ENCODE measurements at regions not wholly inside any gene's neighbourhood (a gene's known extent, or its start where the extent isn't known, plus 50 kb on each side); places are given as distances from the start of the nearest gene placed in this dataset.

GRCh38 chr6:134477991-134478635 lies 160.2 kb upstream of the SGK1 start:
- Mint-ChIP-seq H3K4me1 (ENCODE audit: low read depth) (peaks cover 17% of the 10 kb centered on the region), H3K4me3 (no peak overlapping the region), H3K9me3 (no peaks in the 10 kb centered on the region), H3K27ac (no peak overlapping the region), H3K36me3 (ENCODE audit: low read depth) (no peaks in the 10 kb centered on the region), H3K27me3 (ENCODE audit: insufficient read depth) (no peaks in the 10 kb centered on the region)
- TF ChIP-seq, protein P1, sequence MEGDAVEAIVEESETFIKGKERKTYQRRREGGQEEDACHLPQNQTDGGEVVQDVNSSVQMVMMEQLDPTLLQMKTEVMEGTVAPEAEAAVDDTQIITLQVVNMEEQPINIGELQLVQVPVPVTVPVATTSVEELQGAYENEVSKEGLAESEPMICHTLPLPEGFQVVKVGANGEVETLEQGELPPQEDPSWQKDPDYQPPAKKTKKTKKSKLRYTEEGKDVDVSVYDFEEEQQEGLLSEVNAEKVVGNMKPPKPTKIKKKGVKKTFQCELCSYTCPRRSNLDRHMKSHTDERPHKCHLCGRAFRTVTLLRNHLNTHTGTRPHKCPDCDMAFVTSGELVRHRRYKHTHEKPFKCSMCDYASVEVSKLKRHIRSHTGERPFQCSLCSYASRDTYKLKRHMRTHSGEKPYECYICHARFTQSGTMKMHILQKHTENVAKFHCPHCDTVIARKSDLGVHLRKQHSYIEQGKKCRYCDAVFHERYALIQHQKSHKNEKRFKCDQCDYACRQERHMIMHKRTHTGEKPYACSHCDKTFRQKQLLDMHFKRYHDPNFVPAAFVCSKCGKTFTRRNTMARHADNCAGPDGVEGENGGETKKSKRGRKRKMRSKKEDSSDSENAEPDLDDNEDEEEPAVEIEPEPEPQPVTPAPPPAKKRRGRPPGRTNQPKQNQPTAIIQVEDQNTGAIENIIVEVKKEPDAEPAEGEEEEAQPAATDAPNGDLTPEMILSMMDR (IDR thresholded peaks at IDR 0.05): no peak
- DNase-seq: no peak

DNA sequence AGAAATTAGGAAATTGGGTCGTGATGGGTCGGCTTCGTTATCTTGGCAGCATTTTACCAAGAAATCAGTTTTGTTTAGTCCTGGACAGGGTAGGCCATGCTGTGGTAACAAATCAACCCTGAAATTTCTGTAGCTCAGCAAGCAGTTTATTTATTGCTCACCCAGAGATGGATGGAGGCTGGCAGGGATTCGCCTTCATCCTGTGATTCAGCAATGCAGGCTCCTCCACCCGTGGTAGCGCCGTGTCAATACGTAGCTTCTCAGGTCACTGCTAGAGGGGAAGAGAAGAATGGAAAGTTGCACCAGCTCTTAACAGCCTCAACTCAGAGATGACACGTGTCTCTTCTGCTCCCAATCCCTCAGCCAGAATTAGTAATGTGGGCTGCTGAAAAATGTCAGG lies 157.0 kb upstream of the SGK1 start:
- no peaks in the 10 kb centered on the region for H3K36me3 Mint-ChIP-seq (ENCODE audit: low read depth)
- H3K4me1 Mint-ChIP-seq (ENCODE audit: low read depth): peaks cover 22% of the 10 kb centered on the region
- no peak for DNase-seq
- no peaks in the 10 kb centered on the region for H3K9me3 Mint-ChIP-seq
- no peaks in the 10 kb centered on the region for H3K27me3 Mint-ChIP-seq (ENCODE audit: insufficient read depth)
- no peak overlapping the region for H3K4me3 Mint-ChIP-seq
- TF ChIP-seq, protein P1 (IDR thresholded peaks at IDR 0.05): no peak
- no peak overlapping the region for H3K27ac Mint-ChIP-seq

- peaks cover 27% of the 10 kb centered on the region for H3K4me1 Mint-ChIP-seq (ENCODE audit: low read depth)
- no peak for DNase-seq
- H3K27ac Mint-ChIP-seq: no peak overlapping the region
- H3K27me3 Mint-ChIP-seq (ENCODE audit: insufficient read depth): no peaks in the 10 kb centered on the region
- H3K36me3 Mint-ChIP-seq (ENCODE audit: low read depth): no peaks in the 10 kb centered on the region
- H3K9me3 Mint-ChIP-seq: no peaks in the 10 kb centered on the region
- no peak overlapping the region for H3K4me3 Mint-ChIP-seq
- TF ChIP-seq, protein P1 (IDR thresholded peaks at IDR 0.05): no peak
Measured at GRCh38 chr6:134472661-134473060, 154.7 kb upstream of the SGK1 start.

DNA sequence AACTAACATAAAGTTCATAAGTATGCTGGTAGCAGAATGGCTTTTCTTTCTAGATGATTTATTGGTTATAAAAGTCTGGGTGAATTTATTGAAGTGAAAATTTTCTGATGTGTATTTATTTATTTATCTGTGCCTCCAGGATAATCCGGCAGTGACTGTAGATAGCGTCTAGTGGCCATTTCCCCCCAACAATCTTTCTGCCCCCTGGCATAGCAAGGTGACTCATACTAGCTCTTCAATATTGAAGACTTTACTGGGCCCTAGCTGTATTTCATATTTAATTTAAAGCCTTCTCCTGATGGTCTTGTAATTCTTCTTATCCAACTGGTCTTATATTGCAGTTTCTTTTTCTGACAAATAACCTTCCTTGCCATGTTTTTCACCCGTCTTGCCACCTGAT lies 154.1 kb upstream of the SGK1 start:
- no peak for DNase-seq
- no peaks in the 10 kb centered on the region for H3K27me3 Mint-ChIP-seq (ENCODE audit: insufficient read depth)
- TF ChIP-seq, protein P1 (IDR thresholded peaks at IDR 0.05): no peak
- no peaks in the 10 kb centered on the region for H3K36me3 Mint-ChIP-seq (ENCODE audit: low read depth)
- peaks cover 32% of the 10 kb centered on the region for H3K4me1 Mint-ChIP-seq (ENCODE audit: low read depth)
- no peak overlapping the region for H3K27ac Mint-ChIP-seq
- no peaks in the 10 kb centered on the region for H3K9me3 Mint-ChIP-seq
- no peak overlapping the region for H3K4me3 Mint-ChIP-seq

- H3K9me3 Mint-ChIP-seq: no peaks in the 10 kb centered on the region
- H3K27me3 Mint-ChIP-seq (ENCODE audit: insufficient read depth): no peaks in the 10 kb centered on the region
- TF ChIP-seq, protein P1 (IDR thresholded peaks at IDR 0.05): no peak
- H3K4me3 Mint-ChIP-seq: no peak overlapping the region
- no peak for DNase-seq
- no peaks in the 10 kb centered on the region for H3K36me3 Mint-ChIP-seq (ENCODE audit: low read depth)
- H3K4me1 Mint-ChIP-seq (ENCODE audit: low read depth): peaks cover 47% of the 10 kb centered on the region
- H3K27ac Mint-ChIP-seq: no peak overlapping the region
Measured at GRCh38 chr6:134470457-134470975, 152.6 kb upstream of the SGK1 start.

All from HFFc6 (cell line).